LNCAP (cell line): ENCODE measurements at regions not wholly inside any gene's neighbourhood (a gene's known extent, or its start where the extent isn't known, plus 50 kb on each side); places are given as distances from the start of the nearest gene placed in this dataset.

ENCODE experiments used
- TF ChIP-seq, protein P1 (sequence below): fragments of 450-650 bp; IDR thresholded peaks from 2 replicates; pipeline ENCODE4 v1.5.1; 2017; ENCODE audit warnings: mild to moderate bottlenecking

DNA sequence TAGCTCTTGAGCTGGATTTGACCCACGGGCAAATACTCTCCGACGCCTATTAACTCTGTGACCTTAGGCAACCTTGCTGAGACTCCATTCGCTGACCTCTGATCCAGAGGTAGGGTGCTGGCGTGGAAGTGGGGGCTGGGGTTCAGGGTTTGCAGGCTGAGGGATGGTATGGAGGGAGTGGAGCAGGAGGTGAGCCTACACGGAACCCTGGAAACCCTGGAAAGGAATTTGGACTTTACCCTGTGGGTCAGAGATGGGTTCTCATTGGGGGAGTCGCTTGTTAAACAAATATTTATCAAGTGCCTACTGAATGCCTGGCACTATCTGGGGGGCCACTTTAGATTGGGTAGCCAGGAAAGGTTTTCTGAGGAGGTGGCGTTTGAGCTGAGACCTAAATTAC, 58.2 kb upstream of the FZD7 start:
- TF ChIP-seq, protein P1, sequence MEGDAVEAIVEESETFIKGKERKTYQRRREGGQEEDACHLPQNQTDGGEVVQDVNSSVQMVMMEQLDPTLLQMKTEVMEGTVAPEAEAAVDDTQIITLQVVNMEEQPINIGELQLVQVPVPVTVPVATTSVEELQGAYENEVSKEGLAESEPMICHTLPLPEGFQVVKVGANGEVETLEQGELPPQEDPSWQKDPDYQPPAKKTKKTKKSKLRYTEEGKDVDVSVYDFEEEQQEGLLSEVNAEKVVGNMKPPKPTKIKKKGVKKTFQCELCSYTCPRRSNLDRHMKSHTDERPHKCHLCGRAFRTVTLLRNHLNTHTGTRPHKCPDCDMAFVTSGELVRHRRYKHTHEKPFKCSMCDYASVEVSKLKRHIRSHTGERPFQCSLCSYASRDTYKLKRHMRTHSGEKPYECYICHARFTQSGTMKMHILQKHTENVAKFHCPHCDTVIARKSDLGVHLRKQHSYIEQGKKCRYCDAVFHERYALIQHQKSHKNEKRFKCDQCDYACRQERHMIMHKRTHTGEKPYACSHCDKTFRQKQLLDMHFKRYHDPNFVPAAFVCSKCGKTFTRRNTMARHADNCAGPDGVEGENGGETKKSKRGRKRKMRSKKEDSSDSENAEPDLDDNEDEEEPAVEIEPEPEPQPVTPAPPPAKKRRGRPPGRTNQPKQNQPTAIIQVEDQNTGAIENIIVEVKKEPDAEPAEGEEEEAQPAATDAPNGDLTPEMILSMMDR, result no peak

DNA sequence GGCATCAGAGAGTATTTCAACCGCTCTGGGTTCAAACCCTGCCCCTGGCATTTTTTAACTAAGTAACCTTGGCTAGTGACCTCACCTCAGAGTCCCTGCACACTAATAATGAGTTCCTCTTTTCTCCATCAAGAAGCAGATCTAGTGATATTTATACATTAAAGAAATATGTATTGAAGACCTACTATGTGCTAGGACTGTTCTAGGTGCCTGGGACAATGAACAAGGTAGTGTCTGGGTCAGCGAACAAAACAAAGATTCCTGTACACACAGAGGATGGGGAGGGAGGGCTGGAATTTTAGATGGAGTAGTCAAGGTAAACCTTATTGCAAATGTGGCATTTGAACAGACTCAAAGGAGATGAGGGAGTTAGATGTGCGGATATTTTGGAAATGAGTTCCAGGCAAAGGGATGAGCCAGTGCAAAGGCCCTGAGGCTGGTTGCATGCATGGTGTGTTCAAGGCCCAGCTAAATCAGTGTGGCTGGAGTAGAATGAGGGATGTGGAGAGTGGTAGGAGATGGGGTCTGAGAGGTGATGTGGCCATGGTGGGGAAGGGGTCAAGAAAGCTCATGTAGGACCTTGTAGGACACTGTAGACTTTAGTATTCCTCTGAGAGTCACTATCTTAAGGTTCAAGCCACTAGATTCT, 57.6 kb upstream of the FZD7 start:
- TF ChIP-seq, protein P1, result no peak

DNA sequence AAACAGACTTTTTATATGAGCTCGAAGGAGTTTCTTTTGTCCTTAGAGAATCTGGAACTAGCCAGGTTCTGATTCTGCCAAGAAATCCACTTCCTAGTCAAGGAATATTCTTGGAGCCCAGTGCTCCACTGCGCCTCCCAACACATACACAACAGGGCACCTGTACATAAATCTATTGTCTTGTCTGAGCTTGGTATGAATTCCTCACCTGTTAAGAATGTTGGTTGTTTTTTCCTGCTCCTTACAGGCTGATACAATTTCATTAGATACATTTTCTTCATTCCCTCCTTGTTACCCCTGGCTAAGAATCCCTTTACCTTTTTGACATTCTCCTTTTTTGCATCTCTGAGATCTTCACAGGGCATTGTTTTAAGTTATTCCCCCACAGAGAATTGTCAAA, 56.0 kb upstream of the FZD7 start:
- TF ChIP-seq, protein P1, result no peak

DNA sequence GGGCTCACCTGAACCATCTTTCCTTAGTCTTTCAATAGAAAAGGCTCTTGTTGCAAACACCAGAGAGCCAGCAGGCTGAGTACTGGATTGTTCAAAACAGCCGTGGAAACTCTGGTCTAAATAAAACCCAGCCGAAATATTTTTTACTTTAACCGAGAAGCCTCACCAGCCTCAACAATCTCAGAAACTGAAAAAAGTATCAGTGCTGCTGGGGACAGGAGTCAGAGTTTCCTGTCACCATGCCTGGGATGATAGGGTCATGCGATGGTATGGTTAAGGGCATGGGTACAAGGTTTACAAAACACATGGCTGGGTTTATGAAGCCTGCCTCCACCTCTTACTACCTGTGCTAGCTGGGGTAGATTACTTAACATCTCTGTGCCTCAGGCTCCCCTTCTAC, 55.3 kb upstream of the FZD7 start:
- TF ChIP-seq, protein P1, result no peak

DNA sequence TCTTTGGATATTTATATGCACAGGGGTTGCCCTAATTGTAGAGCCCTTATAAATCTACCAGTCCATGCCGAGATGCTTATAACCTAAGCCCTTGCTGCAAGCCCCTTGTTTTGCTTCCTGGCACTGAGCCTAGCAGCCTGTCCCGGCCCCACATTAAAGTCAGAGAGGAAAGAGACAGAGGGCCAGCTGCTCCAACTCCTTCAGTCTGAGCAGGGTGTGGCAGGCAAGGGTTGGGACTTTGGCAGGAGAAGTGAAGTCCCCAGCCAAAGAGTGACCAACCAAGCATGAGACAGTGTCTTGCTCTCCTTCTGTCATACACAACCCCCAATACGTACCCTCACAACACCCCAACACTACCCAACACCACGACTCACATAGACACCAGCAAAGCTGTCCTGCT, 54.7 kb upstream of the FZD7 start:
- TF ChIP-seq, protein P1, result no peak

DNA sequence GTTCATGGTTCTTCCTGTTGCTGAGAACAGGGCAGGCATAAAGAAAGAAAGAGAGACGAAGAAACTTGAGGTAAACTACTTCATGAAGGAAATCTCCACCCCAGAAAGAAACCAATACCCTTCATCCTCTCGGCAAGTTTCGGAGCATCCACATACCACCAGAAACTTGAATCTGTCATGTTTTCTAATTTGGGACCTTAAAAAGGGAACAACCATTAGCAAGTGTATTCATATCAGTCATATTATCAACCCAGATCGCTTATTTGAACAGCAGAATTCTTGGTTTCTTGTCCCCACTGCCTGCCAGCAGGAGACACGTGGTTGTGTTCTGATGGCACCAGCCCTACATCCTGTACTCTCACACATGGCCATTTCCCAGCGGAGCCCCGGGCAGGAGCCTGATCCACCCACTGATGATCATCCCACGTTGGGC, 53.2 kb upstream of the FZD7 start:
- TF ChIP-seq, protein P1, result no peak

DNA sequence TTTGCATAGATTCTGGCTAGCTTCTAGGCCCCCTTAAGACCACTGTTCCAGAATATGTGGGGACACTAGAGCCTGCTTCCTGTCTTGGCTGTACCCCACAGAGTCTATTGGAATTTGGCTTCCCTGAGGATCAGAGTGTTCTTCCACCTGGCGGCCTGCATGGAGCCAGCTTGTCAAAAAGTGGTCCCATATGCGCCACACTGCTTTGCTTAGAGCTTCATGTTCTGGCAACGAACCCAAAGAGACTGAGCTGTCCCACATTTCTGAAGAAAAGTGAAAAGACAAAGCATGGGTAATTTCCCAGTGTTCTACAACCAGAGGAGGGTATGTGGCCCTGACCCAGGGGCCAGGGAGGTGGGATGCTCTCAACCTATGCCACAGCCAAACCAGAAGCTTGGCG, 52.7 kb upstream of the FZD7 start:
- TF ChIP-seq, protein P1, result no peak

DNA sequence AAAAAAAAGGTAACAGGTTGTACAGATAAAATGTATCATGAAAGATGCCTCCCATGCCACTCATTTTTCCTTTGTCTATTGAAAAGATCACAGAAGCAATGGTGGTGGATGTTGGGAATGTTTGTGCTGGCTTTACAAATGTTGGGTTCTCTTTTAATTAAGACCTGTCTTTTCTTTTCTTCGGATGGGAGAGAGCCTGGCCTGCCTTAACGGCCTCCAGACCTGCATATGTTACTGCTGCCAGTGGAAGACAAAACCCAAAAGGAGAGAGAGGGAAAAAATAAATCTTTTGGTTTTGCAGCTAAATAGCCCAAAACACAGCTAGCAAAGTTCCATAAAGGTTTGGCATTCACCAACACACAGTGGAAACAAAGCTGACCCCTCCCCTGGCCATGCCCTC, 50.5 kb upstream of the FZD7 start:
- TF ChIP-seq, protein P1, result no peak
